ENCODE measurements at regions not wholly inside any gene's neighbourhood (a gene's known extent, or its start where the extent isn't known, plus 50 kb on each side); places are given as distances from the start of the nearest gene placed in this dataset.

GRCh38 chr11:134529212-134530096 is 117.4 kb upstream of the B3GAT1 start:
- no peak for DNase-seq (ENCODE audit: low spot score)

- DNase-seq (ENCODE audit: low spot score), result no peak
Measured at GRCh38 chr11:134528453-134528852, 116.4 kb upstream of the B3GAT1 start.

GRCh38 chr11:134527382-134528243 is 115.6 kb upstream of the B3GAT1 start:
- no peak for DNase-seq (ENCODE audit: low spot score)

GRCh38 chr11:134524896-134525845 is 113.1 kb upstream of the B3GAT1 start:
- no peak for DNase-seq (ENCODE audit: low spot score)

- DNase-seq (ENCODE audit: low spot score), result no peak
Measured at GRCh38 chr11:134524201-134524600, 112.2 kb upstream of the B3GAT1 start.

- DNase-seq (ENCODE audit: low spot score), result no peak
Measured at GRCh38 chr11:134522782-134523570, 110.9 kb upstream of the B3GAT1 start.

- no peak for DNase-seq (ENCODE audit: low spot score)
Measured at GRCh38 chr11:134521452-134522289, 109.6 kb upstream of the B3GAT1 start.

GRCh38 chr11:134521001-134521400 is 109.0 kb upstream of the B3GAT1 start:
- DNase-seq (ENCODE audit: low spot score), result no peak

- DNase-seq (ENCODE audit: low spot score), result no peak
Measured at GRCh38 chr11:134519788-134520187, 107.7 kb upstream of the B3GAT1 start.

GRCh38 chr11:134519390-134519750 is 107.3 kb upstream of the B3GAT1 start:
- no peak for DNase-seq (ENCODE audit: low spot score)

GRCh38 chr11:134518616-134519389 is 106.8 kb upstream of the B3GAT1 start:
- no peak for DNase-seq (ENCODE audit: low spot score)

GRCh38 chr11:134517621-134518293 is 105.7 kb upstream of the B3GAT1 start:
- no peak for DNase-seq (ENCODE audit: low spot score)

GRCh38 chr11:134517115-134517514 is 105.1 kb upstream of the B3GAT1 start:
- DNase-seq (ENCODE audit: low spot score), result no peak

- DNase-seq (ENCODE audit: low spot score), result no peak
Measured at GRCh38 chr11:134516529-134516928, 104.5 kb upstream of the B3GAT1 start.

GRCh38 chr11:134515081-134515960 is 103.3 kb upstream of the B3GAT1 start:
- no peak for DNase-seq (ENCODE audit: low spot score)

GRCh38 chr11:134514354-134514951 is 102.4 kb upstream of the B3GAT1 start:
- DNase-seq (ENCODE audit: low spot score), result no peak

GRCh38 chr11:134513585-134514120 is 101.6 kb upstream of the B3GAT1 start:
- no peak for DNase-seq (ENCODE audit: low spot score)

Data from hepatic stellate cell (primary cell).